ENCODE measurements at regions not wholly inside any gene's neighbourhood (a gene's known extent, or its start where the extent isn't known, plus 50 kb on each side); places are given as distances from the start of the nearest gene placed in this dataset.

- TF ChIP-seq CTCF (IDR thresholded peaks at IDR 0.05; ENCODE audit: insufficient read depth, low read length, poor library complexity, severe bottlenecking) (no peak), EZH2phosphoT487 (conservative IDR thresholded peaks at IDR 0.05; ENCODE audit: low read length) (no peak)
Observed at GRCh38 chr21:28016571-28016970, 976.1 kb downstream of the LTN1 start.
